Activated CD4-positive, alpha-beta T cell treated with anti-CD3 and anti-CD28 coated beads, Interleukin-2, amount 10 ng/mL, durations not matched to agents 7 days and 5 days (primary cell): ENCODE measurements at regions not wholly inside any gene's neighbourhood (a gene's known extent, or its start where the extent isn't known, plus 50 kb on each side); places are given as distances from the start of the nearest gene placed in this dataset.

ENCODE experiments used
- CTCF ChIA-PET: fragments of 350-600 bp; sonication (Branson Sonifier 250); formaldehyde crosslinking; loops from one replicate; lab custom pipeline; 2021; ENCODE audit warnings: antibody characterized with exemption; lab: Charles Lee
- POLR2A ChIA-PET: fragments of 350-600 bp; sonication (Branson Sonifier 250); formaldehyde crosslinking; loops from one replicate; lab custom pipeline; 2021; ENCODE audit warnings: antibody characterized with exemption; lab: Charles Lee
- DNase-seq: peaks from one replicate; pipeline ENCODE4 v3.0.0-alpha.2; 2020
- H3K27ac Mint-ChIP-seq: one replicate; pipeline ENCODE4 v1.8.0; 2021; ENCODE audit warnings: mild to moderate bottlenecking, moderate library complexity, mixed read lengths
- H3K27me3 Mint-ChIP-seq: one replicate; pipeline ENCODE4 v1.8.0; 2021; ENCODE audit warnings: mixed read lengths
- H3K36me3 Mint-ChIP-seq: one replicate; pipeline ENCODE4 v1.8.0; 2021; ENCODE audit warnings: low read depth, mixed read lengths
- H3K4me1 Mint-ChIP-seq: one replicate; pipeline ENCODE4 v1.8.0; 2021; ENCODE audit warnings: mixed read lengths
- H3K4me3 Mint-ChIP-seq: one replicate; pipeline ENCODE4 v1.8.0; 2021; ENCODE audit warnings: mild to moderate bottlenecking, moderate library complexity, mixed read lengths
- H3K9me3 Mint-ChIP-seq: one replicate; pipeline ENCODE4 v1.8.0; 2021; ENCODE audit warnings: mixed read lengths

GRCh38 chr13:106129993-106130392, 405.5 kb downstream of the EFNB2 start:
- Mint-ChIP-seq H3K27ac (no peak overlapping the region), H3K9me3 (no peaks in the 10 kb centered on the region), H3K36me3 (no peaks in the 10 kb centered on the region), H3K4me1 (no peaks in the 10 kb centered on the region), H3K4me3 (no peak overlapping the region), H3K27me3 (no peaks in the 10 kb centered on the region)
- no peak for DNase-seq
- POLR2A ChIA-PET: no interaction called here
- CTCF ChIA-PET: interaction anchor here (0.6 kb wide), 1 partner anchor 58 kb away, joined by 4 read pairs; no protein-coding TSS in a partner anchor

GRCh38 chr13:106129273-106129672, 406.2 kb downstream of the EFNB2 start:
- DNase-seq: no peak
- CTCF ChIA-PET: no interaction called here
- POLR2A ChIA-PET: no interaction called here
- no peak overlapping the region for H3K4me3 Mint-ChIP-seq
- no peaks in the 10 kb centered on the region for H3K36me3 Mint-ChIP-seq
- no peaks in the 10 kb centered on the region for H3K27me3 Mint-ChIP-seq
- no peaks in the 10 kb centered on the region for H3K9me3 Mint-ChIP-seq
- no peaks in the 10 kb centered on the region for H3K4me1 Mint-ChIP-seq
- H3K27ac Mint-ChIP-seq: no peak overlapping the region

- H3K9me3 Mint-ChIP-seq: no peaks in the 10 kb centered on the region
- no peak for DNase-seq
- no peak overlapping the region for H3K27ac Mint-ChIP-seq
- no peaks in the 10 kb centered on the region for H3K4me1 Mint-ChIP-seq
- H3K27me3 Mint-ChIP-seq: no peaks in the 10 kb centered on the region
- ChIA-PET POLR2A (no interaction called here), CTCF (no interaction called here)
- no peaks in the 10 kb centered on the region for H3K36me3 Mint-ChIP-seq
- no peak overlapping the region for H3K4me3 Mint-ChIP-seq
Measured at GRCh38 chr13:106122234-106122633, 413.2 kb downstream of the EFNB2 start.

- Mint-ChIP-seq H3K9me3 (no peaks in the 10 kb centered on the region), H3K27me3 (no peaks in the 10 kb centered on the region), H3K36me3 (no peaks in the 10 kb centered on the region), H3K4me1 (no peaks in the 10 kb centered on the region), H3K27ac (no peak overlapping the region), H3K4me3 (no peak overlapping the region)
- DNase-seq: no peak
- ChIA-PET CTCF (no interaction called here), POLR2A (no interaction called here)
Measured at GRCh38 chr13:106121173-106121754, 414.2 kb downstream of the EFNB2 start.

- H3K9me3 Mint-ChIP-seq: no peaks in the 10 kb centered on the region
- POLR2A ChIA-PET: no interaction called here
Measured at GRCh38 chr13:106118996-106119395, 416.5 kb downstream of the EFNB2 start.

GRCh38 chr13:106118050-106118449, 417.4 kb downstream of the EFNB2 start:
- CTCF ChIA-PET: interaction anchor here (0.8 kb wide), 1 partner anchor 46 kb away, joined by 3 read pairs; no protein-coding TSS in a partner anchor
- no peak overlapping the region for H3K27ac Mint-ChIP-seq
- H3K36me3 Mint-ChIP-seq: no peaks in the 10 kb centered on the region
- no peaks in the 10 kb centered on the region for H3K27me3 Mint-ChIP-seq
- no peaks in the 10 kb centered on the region for H3K9me3 Mint-ChIP-seq
- H3K4me3 Mint-ChIP-seq: no peak overlapping the region
- no peaks in the 10 kb centered on the region for H3K4me1 Mint-ChIP-seq
- POLR2A ChIA-PET: no interaction called here
- no peak for DNase-seq

More at GRCh38 chr13:106118996-106119395, 416.5 kb downstream of the EFNB2 start:
- Mint-ChIP-seq H3K27ac (no peak overlapping the region), H3K36me3 (no peaks in the 10 kb centered on the region), H3K4me3 (no peak overlapping the region), H3K4me1 (no peaks in the 10 kb centered on the region), H3K27me3 (no peaks in the 10 kb centered on the region)
- DNase-seq: no peak
- CTCF ChIA-PET: no interaction called here

GRCh38 chr13:106117640-106118039, 417.8 kb downstream of the EFNB2 start:
- Mint-ChIP-seq H3K36me3 (no peaks in the 10 kb centered on the region), H3K27ac (no peak overlapping the region), H3K4me3 (no peak overlapping the region), H3K27me3 (no peaks in the 10 kb centered on the region), H3K4me1 (no peaks in the 10 kb centered on the region), H3K9me3 (no peaks in the 10 kb centered on the region)
- DNase-seq: no peak
- CTCF ChIA-PET: interaction anchor here (0.8 kb wide), 1 partner anchor 46 kb away, joined by 3 read pairs; no protein-coding TSS in a partner anchor
- POLR2A ChIA-PET: no interaction called here

- no peak overlapping the region for H3K27ac Mint-ChIP-seq
- H3K27me3 Mint-ChIP-seq: no peaks in the 10 kb centered on the region
- CTCF ChIA-PET: no interaction called here
- H3K4me3 Mint-ChIP-seq: no peak overlapping the region
- H3K4me1 Mint-ChIP-seq: no peaks in the 10 kb centered on the region
- no peaks in the 10 kb centered on the region for H3K9me3 Mint-ChIP-seq
- DNase-seq: no peak
- no peaks in the 10 kb centered on the region for H3K36me3 Mint-ChIP-seq
- POLR2A ChIA-PET: no interaction called here
Measured at GRCh38 chr13:106117035-106117434, 418.4 kb downstream of the EFNB2 start.

- ChIA-PET POLR2A (no interaction called here), CTCF (no interaction called here)
- Mint-ChIP-seq H3K4me3 (no peak overlapping the region), H3K27ac (no peak overlapping the region), H3K27me3 (no peaks in the 10 kb centered on the region), H3K36me3 (no peaks in the 10 kb centered on the region), H3K9me3 (no peaks in the 10 kb centered on the region), H3K4me1 (no peaks in the 10 kb centered on the region)
- DNase-seq: no peak
Measured at GRCh38 chr13:106115081-106115480, 420.4 kb downstream of the EFNB2 start.

- ChIA-PET CTCF (no interaction called here), POLR2A (no interaction called here)
- Mint-ChIP-seq H3K9me3 (no peaks in the 10 kb centered on the region), H3K27ac (no peak overlapping the region), H3K27me3 (no peaks in the 10 kb centered on the region), H3K4me1 (no peaks in the 10 kb centered on the region), H3K4me3 (no peak overlapping the region), H3K36me3 (no peaks in the 10 kb centered on the region)
- DNase-seq: no peak
Measured at GRCh38 chr13:106113796-106114195, 421.7 kb downstream of the EFNB2 start.

- ChIA-PET CTCF (no interaction called here), POLR2A (no interaction called here)
- H3K27ac Mint-ChIP-seq: no peak overlapping the region
- no peak overlapping the region for H3K4me3 Mint-ChIP-seq
- H3K4me1 Mint-ChIP-seq: no peaks in the 10 kb centered on the region
- no peaks in the 10 kb centered on the region for H3K36me3 Mint-ChIP-seq
- no peaks in the 10 kb centered on the region for H3K27me3 Mint-ChIP-seq
- H3K9me3 Mint-ChIP-seq: no peaks in the 10 kb centered on the region
- no peak for DNase-seq
Measured at GRCh38 chr13:106112191-106112590, 423.3 kb downstream of the EFNB2 start.

- H3K9me3 Mint-ChIP-seq: no peaks in the 10 kb centered on the region
- no peaks in the 10 kb centered on the region for H3K27me3 Mint-ChIP-seq
- no peak overlapping the region for H3K27ac Mint-ChIP-seq
- H3K4me1 Mint-ChIP-seq: no peaks in the 10 kb centered on the region
- no peaks in the 10 kb centered on the region for H3K36me3 Mint-ChIP-seq
- ChIA-PET CTCF (no interaction called here), POLR2A (no interaction called here)
- no peak overlapping the region for H3K4me3 Mint-ChIP-seq
- no peak for DNase-seq
Measured at GRCh38 chr13:106110241-106110855, 425.1 kb downstream of the EFNB2 start.

GRCh38 chr13:106109391-106109791, 426.1 kb downstream of the EFNB2 start:
- no peaks in the 10 kb centered on the region for H3K4me1 Mint-ChIP-seq
- no peaks in the 10 kb centered on the region for H3K36me3 Mint-ChIP-seq
- no peak overlapping the region for H3K4me3 Mint-ChIP-seq
- CTCF ChIA-PET: no interaction called here
- POLR2A ChIA-PET: no interaction called here
- DNase-seq: no peak
- no peak overlapping the region for H3K27ac Mint-ChIP-seq
- no peaks in the 10 kb centered on the region for H3K27me3 Mint-ChIP-seq
- no peaks in the 10 kb centered on the region for H3K9me3 Mint-ChIP-seq

GRCh38 chr13:106108346-106108745, 427.1 kb downstream of the EFNB2 start:
- no peaks in the 10 kb centered on the region for H3K27me3 Mint-ChIP-seq

More at GRCh38 chr13:106108346-106108745, 427.1 kb downstream of the EFNB2 start:
- no peak for DNase-seq
- no peaks in the 10 kb centered on the region for H3K9me3 Mint-ChIP-seq
- CTCF ChIA-PET: no interaction called here
- H3K27ac Mint-ChIP-seq: no peak overlapping the region
- no peaks in the 10 kb centered on the region for H3K36me3 Mint-ChIP-seq
- no peak overlapping the region for H3K4me3 Mint-ChIP-seq
- POLR2A ChIA-PET: no interaction called here
- no peaks in the 10 kb centered on the region for H3K4me1 Mint-ChIP-seq
